NCI-H2227 (cell line): ENCODE measurements at regions not wholly inside any gene's neighbourhood (a gene's known extent, or its start where the extent isn't known, plus 50 kb on each side); places are given as distances from the start of the nearest gene placed in this dataset.
"Not testable (repeated sequence)": the region's sequence is repeated elsewhere in the genome, so short reads cannot be mapped to it uniquely, and the experiment has no call there.

Experiments used
- DNase-seq: peaks from one replicate; lab custom pipeline; 2025; ENCODE audit not compliant: unreplicated experiment; lab: John Stamatoyannopoulos, UW

DNA sequence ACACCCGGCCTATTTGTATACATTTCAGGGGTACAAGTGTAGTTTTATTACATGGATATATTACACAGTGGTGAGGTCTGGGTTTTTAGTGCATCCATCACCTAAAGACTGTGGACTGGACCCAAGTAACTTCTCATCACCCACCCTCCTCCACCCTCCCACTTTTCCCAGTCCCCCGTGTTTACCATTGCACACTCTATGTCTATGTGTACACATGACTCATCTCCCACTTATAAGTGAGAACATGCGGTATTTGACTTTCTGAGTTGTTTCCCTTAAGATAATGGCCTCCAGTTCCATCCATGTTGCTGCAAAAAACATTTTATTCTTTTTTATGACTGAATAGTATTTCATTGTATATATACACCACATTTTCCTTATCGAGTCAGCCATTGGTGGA is 98.9 kb upstream of the WAC start:
- DNase-seq, result no peak

- DNase-seq, result no peak
These were observed 90.5 kb upstream of the WAC start for GRCh38 chr10:28442403-28442802.

DNA sequence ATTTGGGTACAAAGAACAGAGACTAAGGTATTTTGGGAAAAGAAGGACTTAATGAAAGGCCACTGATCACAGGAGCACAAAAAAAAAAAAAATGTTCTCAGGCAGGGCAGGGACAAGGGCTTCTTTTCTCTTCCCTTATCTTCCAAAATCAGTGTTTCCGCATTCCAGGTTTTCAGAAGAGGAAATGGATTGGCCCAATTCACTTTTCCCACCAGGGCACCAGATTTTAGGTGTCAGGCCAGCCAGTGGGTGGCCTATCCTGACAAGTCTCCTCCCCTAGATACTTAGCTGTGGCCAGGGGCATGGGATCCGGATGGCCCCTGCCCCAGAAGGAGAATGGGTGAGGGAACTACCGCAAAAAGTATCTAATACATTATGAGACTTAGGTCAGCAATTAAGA is 88.9 kb upstream of the WAC start:
- no peak for DNase-seq

GRCh38 chr10:28445516-28445915 is 87.4 kb upstream of the WAC start:
- no peak for DNase-seq

GRCh38 chr10:28449382-28449781 is 83.5 kb upstream of the WAC start:
- no peak for DNase-seq

DNA sequence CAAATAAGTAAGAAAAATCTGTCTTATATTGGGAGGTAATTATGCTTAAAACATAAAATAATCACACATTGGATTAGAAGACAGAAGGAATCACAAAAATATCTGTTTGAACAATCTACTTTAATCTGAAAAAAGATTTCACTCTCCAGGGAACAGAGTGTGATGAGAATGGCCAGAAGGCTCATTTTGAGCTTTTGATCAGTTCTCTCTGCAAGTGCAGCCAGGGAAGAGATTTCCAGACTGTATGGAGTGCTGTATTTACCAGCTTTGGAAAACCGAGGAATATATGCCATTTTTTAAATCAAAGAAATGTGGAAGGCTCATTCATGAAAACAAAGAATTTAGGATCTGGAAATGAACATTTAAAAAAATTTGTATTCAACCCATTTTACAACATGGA is 83.0 kb upstream of the WAC start:
- DNase-seq, result no peak

GRCh38 chr10:28453926-28454325 is 79.0 kb upstream of the WAC start:
- no peak for DNase-seq

DNA sequence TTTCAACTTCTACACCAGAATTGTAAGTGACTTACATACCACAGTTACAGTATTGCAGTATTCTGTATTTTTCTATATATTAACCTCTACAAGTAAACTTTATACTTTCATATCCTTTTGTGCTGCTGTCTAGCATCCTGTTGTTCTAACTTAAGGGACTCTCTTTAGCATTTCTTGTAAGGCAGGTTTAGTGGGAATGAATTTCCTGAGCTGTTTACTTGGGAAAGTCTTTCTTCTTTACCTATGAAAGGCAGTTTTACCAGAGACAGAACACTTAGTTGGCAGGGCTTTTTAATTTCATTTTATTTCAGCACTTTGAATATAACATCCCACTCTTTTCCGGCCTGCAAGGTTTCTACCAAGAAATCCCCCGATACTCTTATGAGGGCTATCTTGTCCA is 75.8 kb upstream of the WAC start:
- DNase-seq, result no peak

GRCh38 chr10:28457873-28458272 is 75.0 kb upstream of the WAC start:
- DNase-seq, result not testable (repeated sequence)

- no peak for DNase-seq
These were observed 73.3 kb upstream of the WAC start for GRCh38 chr10:28459453-28460144.

DNA sequence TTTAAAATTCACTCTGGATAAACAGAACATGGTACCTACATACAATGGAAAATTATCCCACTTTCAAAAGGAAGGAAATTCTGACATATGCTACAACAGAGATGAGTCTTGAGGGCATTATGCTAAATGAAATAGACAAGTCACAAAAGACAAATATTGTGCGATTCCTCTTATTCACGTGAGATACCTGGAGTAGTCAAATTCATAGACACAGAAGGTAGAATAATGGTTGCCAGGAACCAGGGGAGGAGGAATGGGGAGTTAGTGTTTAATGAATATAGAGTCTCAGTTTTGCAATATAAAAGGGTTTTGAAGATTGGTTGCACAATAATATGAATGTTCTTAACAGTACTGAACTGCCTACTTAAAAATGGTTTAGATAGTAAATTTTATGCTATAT is 69.8 kb upstream of the WAC start:
- DNase-seq, result no peak

GRCh38 chr10:28463676-28464395 is 69.1 kb upstream of the WAC start:
- DNase-seq, result no peak

- DNase-seq, result no peak
These were observed 65.3 kb upstream of the WAC start for GRCh38 chr10:28467615-28468014.

GRCh38 chr10:28468707-28469483 is 64.0 kb upstream of the WAC start:
- no peak for DNase-seq

- no peak for DNase-seq
These were observed 61.9 kb upstream of the WAC start for GRCh38 chr10:28470873-28471651.

DNA sequence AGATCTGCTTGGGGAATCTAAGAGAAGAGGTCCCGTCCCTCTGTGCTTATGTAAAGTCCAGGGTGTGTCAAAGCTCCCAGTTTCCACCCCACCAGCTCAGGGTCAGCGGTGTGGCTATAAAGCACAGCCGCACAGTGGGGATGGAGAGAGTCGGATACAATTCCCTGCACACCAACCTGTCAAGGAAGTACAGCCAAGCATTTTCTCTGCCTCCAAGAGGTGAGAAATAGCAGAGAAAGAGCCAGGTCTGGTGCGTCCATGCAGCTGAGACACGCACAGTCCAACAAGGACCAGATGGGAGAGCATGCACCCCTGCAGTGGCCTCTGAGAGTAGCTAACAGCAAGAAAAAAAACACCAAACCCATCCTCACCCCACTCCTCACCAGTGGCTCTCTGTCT is 61.3 kb upstream of the WAC start:
- no peak for DNase-seq

DNA sequence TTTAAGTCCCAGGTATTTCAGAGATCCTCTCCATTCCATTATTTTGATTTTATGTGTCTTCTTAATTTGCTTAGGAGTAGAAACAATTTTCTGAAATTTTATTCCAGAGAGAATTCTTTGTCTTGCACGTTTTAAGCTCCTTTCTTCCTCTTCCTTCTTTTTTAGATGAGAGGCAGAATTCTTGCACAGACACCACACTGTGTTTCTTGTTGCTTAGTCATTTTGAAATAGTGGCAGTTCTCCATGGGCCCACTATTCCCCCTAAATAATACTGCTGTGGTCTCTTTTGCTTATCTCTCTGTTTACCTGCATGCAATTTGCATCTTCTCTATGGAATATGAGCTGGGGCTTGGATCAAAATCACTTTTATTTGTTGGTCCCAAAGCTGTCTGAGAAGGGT is 54.3 kb upstream of the WAC start:
- no peak for DNase-seq

GRCh38 chr10:28479425-28479865 is 53.5 kb upstream of the WAC start:
- DNase-seq, result no peak

- no peak for DNase-seq
These were observed 52.8 kb upstream of the WAC start for GRCh38 chr10:28479927-28480627.

DNA sequence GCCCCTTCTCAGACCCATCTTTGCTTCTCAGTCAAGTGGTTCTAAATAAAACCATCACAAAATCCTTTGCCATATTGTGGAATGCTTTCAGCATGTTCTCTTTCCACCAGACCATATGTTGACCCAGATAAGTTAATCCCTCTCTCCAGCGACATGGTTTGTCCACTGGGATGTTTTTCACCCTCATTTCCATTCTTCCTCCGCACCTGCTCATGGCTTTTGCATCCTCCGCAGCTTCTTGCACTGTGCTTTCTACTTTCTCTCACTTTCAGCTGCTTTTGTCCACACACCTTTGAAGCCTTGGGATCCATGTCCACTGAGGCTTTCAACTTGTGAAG is 52.3 kb upstream of the WAC start:
- no peak for DNase-seq

- not testable (repeated sequence) for DNase-seq
These were observed 51.6 kb upstream of the WAC start for GRCh38 chr10:28481346-28481745.
